ENCODE measurements at regions not wholly inside any gene's neighbourhood (a gene's known extent, or its start where the extent isn't known, plus 50 kb on each side); places are given as distances from the start of the nearest gene placed in this dataset.

GRCh38 chr4:26806331-26806730 lies 54.3 kb upstream of the STIM2 start:
- DNase-seq (ENCODE audit: insufficient read length, low spot score) (no peak), FAIRE-seq (peak; percentile 4)

- no peak for FAIRE-seq
Observed at GRCh38 chr4:26807330-26807729, 53.3 kb upstream of the STIM2 start.

GRCh38 chr4:26809811-26810210 lies 50.8 kb upstream of the STIM2 start:
- FAIRE-seq (no peak), DNase-seq (ENCODE audit: insufficient read length, low spot score) (no peak)

More at GRCh38 chr4:26807330-26807729, 53.3 kb upstream of the STIM2 start:
- no peak for DNase-seq (ENCODE audit: insufficient read length, low spot score)
